Endometrium (tissue), 2 donors: ENCODE measurements at regions not wholly inside any gene's neighbourhood (a gene's known extent, or its start where the extent isn't known, plus 50 kb on each side); places are given as distances from the start of the nearest gene placed in this dataset.
A peak's percentile ranks its signal among the peaks of the same experiment; 100 is the strongest.

ENCODE experiments used
- FAIRE-seq: peaks from 2 replicates; lab custom pipeline; 2012; peaks lifted over from hg19 to GRCh38; lab: Jason Lieb, UNC
- donor health status: control.
- donor health status: control.

- no peak for FAIRE-seq
These were observed 774.7 kb downstream of the MECOM start for GRCh38 chr3:168888781-168889180.

DNA sequence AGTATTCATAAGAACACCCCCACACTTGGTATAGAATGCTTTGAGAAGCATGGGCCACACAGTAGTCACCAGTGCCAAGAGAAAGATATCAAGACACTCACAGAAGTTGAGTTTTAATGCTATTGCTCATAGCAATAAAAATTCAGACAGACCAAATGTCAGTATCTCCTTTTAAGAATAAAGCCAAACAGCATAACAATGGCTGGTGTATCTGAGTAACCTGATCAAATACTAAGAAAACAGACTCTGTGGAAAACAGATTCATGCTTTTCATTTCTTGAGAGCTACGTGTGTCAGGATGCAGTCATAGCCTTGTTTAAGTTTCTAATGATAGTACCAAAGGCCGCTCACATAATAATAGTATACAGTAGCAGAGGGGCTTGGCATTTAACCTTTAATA, 778.5 kb downstream of the MECOM start:
- FAIRE-seq, result no peak

DNA sequence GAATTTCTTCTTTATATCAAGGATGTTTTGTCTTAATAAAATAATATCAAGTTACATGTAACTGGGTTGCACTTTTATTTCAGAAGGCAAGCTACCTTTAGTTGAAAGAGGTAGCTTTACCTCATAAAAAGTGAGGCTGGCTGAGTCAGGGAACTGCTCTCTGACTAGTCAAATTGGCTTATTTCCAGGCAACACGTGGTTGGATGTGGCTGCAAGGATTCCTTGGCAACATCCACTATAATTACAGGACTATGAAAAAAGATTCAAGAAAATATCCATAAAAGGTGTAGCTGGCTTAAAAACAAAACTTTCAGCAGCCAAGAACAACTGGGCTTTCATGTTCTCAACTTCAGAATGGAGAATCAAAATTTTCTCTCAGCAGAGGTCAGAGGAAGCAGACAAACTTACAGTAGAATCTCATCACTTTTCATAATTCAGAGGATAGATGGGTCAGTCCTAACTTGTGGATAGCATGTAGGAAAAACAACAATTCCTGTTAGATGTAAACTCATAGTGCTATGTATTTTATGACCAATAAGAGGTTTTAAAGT, 779.1 kb downstream of the MECOM start:
- peak; percentile 89 for FAIRE-seq

DNA sequence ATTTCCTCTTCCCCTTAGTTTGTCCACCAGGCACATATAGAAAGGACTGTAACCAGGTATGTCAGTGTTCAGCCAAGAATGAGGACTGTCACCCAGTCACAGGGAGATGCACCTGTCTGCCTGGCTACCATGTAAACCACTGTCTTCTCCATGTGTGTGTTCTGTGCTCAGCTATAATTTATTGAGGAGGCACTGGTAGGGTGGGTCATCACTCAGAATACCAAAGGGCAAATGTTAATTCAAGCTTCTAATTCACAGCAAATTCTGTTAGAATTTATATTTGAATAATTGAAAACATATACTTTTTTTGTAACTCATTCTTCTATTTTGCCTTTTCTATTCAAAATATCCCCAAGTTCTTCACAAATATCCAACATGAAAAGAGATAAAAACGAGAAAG, 780.4 kb downstream of the MECOM start:
- FAIRE-seq, result no peak

- FAIRE-seq, result no peak
These were observed 781.7 kb downstream of the MECOM start for GRCh38 chr3:168881804-168882203.

DNA sequence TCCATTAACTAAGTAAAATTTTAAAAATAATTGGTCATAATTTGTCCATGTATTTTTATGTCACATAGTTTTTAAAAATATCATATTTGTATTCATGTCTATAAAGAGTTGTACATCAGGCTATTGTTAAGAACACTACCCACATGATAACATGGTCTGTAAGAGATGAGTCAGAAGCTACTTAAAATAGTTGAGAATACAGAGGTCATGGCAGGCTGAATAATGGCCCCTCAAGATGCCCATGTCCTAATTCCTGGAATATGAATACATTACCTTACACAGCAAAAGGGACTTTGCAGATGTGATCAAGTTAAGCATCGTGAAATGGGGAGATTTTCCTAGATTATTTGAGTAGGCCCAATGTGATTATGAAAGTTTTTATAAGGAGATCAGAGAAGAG, 782.9 kb upstream of the GOLIM4 start:
- no peak for FAIRE-seq

DNA sequence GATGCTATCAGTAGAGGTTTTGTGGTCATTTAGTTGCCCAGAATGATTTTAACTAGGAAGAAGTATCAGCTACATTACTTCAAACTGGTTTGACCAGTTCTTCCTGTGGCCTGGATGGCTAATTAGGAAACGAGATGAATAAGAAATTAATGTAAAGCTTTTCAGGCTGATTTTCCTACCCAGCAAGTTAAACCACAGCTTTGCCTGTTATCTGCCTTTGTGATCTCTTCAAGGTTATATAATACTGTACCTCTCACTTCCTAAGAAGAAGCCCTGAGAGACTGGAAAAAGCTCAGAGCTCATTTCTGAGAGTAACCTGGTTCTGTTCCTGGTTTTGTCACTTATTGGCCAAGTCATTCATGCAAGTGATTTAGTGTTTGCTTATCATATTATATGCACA, 782.2 kb upstream of the GOLIM4 start:
- no peak for FAIRE-seq

DNA sequence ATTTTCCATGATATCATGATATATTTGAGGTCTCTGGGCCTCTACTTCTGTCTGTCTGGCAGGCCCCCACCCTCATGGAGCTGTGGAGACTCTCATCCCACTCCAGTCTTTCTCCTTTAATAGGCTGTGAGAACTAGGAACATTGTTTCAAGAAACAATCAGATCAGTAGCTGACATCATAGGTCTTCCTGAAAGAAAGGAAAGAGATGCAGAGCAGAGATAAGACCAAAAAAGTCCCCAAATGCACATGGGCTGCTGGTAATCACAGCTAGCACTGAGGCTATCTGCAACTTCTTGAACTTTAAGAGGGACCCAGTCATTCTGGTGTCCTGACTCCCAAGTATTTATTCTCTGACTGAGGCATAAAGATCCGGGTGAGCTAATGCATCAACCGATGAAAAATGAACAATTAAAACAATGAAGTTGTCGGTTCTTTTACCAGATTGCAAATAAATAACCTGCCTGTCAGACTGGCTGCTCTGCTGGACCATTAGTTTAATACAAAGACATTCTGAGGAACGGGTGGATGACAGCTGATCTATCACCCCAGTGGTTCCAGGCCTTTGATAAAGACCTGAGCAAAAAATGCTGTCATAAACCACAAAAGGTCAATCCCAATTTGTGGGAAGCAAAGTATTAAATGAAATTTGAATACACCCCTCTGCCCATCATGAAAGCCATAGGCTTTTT, 780.8 kb upstream of the GOLIM4 start:
- no peak for FAIRE-seq

GRCh38 chr3:168872826-168873225, 777.1 kb upstream of the GOLIM4 start:
- FAIRE-seq, result no peak

DNA sequence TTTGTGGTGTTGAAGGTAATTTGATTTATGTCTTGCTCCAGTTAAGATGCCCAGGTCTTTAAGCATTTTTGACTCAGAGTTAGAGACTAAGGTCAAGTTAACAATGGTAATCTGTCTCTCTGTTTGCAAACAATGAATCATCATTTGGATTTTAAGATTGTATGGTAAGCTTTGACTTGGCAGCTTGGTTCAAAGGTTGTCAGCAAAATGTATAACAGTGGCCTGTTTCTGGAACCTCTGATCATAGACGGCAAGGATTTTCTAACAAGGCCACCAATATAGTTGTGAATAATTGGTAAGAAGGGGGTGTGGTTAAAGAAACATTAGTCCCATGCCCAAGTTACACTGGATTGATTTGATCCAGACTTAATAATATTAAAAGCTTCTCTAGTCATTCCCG, 775.2 kb upstream of the GOLIM4 start:
- FAIRE-seq, result no peak

DNA sequence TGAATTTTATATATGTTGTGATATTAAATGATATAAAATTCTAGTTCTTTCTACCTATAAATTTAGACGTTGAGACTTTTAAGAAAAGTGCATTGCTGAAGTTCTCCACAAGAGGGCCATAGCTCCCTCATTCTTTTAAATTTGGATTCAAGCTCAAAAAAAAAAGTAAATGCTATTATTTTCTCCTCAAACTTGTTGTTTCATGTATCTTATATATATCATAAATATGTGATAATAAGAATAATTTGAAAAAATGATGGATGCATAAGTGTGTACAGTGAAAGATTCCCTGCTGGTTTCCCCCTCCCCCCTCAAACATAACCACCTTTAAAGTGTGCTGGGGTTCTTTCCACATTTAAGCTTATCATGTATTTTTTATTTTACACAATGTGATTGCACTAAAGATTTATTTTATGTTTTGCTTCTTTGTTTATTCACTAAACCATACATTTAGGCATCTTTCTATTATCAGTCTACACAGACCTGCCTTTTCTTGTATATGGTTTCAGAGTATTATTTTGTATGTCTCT, 769.4 kb upstream of the GOLIM4 start:
- FAIRE-seq, result peak; percentile 94

GRCh38 chr3:168864107-168865021, 768.6 kb upstream of the GOLIM4 start:
- FAIRE-seq, result no peak

DNA sequence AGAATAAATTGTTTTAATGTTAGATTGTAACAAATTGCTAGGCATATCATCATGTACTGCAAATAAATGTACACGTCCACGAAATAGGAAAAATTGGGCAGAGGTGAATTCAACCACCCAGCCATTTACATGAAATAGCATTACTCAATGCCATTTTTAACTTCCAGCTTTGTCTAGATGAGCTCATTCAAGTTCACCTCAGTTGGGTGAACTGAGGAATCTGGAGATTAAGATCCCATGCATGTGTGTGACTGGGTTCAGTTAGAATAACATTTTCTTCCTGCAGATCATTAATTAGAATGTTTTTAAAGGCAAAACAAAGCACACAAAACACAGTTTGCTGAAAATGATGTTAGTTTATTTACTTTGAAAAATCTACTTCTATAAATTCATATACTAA, 767.8 kb upstream of the GOLIM4 start:
- no peak for FAIRE-seq

DNA sequence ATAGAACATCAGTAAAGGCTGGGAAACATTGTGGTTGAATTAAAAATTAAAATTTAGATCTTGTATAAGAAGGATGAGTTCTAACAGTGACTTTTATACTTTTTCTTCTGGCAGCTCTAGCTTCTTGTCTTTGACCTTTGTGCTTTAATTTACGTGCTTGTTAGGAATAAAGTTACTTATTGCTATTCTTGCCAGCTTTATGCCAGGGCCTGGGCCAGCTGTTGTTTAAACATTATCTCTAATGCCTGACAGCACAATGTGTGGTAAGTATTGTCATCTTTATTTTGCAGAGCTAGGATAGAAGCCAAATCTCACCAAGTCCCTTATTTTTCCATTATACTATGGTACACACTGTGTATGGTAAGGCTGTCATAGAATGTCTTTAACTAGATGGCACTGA, 766.7 kb upstream of the GOLIM4 start:
- FAIRE-seq, result no peak

GRCh38 chr3:168860592-168860991, 764.9 kb upstream of the GOLIM4 start:
- no peak for FAIRE-seq

- FAIRE-seq, result no peak
These were observed 764.3 kb upstream of the GOLIM4 start for GRCh38 chr3:168860028-168860427.

DNA sequence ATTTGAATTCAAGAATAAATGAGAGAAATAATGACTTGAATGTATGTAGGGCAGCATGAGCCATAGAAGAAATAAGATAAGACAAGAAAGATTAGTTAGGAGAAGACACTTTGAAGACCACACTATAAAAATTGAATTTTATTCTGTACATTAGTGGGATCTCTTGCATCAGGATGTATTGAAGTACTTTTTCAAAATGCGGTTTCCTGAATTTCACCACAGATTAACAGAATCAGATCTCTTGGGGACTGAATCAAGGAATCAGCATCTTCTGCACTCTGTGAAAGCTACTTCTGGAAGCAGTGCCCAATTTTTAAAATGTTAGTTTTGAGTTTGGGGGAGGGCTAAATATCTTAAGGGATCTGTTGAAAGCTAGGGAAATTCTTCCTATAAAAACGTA, 763.9 kb upstream of the GOLIM4 start:
- no peak for FAIRE-seq

- FAIRE-seq, result no peak
These were observed 763.4 kb upstream of the GOLIM4 start for GRCh38 chr3:168859143-168859542.

DNA sequence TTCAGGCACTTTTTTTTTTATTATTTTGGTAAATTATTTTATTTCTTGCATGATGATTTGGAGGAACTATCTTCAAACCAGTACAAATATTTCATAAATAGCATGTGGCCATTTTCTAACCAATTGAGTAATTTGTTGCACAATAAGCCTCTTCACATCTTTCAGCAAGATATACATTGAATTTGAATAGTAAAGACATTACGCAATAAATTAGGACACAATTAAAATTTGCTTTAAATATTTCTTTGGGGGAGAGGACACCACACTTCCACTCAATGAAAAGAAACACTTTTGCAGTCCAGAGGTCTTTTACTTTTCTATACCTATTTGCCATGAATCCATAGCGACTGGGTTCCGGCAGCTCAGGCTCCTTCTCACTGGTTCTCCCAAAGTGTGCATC, 762.6 kb upstream of the GOLIM4 start:
- FAIRE-seq, result no peak

DNA sequence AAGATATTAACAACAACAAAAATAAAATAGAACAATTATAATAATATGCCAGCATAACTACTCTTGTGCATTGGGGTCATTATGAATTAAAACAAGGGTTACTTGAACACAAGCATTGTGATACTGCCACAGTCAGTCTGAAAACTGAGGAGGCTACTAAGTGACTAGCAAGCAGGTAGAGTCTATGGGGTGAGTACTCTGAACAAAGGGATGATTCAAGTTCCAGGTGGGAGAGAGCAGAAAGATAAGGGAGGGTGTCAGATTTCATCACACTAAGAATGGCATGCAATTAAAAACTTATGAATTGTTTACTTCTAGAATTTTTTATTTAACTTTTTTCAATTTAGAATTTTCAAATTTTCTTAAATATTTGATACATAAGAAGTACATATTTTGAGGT, 754.4 kb upstream of the GOLIM4 start:
- no peak for FAIRE-seq

GRCh38 chr3:168847291-168847883, 751.7 kb upstream of the GOLIM4 start:
- peak; percentile 93 for FAIRE-seq

DNA sequence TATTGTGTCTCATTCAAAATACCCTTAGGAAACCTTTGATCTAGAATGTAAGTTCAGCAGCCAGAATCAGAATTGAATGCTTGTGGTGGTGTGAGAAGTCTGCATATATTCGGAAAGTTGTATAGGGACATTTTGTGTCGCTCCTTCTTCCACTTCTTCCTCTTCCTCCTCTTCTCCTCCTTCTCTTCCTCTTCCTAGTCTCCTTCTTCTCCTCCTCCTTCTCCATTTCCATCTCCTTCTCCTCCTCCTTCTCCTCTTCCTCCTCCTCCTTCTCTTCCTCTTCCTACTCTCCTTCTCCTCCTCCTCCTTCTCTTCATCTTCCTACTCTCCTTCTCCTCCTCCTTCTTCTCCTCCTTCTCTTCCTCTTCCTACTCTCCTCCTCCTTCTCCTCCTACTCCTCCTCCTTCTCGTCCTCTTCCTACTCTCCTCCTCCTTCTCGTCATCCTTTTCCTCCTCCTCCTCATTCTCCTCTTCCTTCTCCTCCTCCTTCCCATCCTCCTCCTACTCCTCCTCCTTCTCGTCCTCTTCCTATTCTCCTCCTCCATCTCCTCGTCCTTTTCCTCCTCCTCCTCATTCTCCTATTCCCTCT, 749.3 kb upstream of the GOLIM4 start:
- FAIRE-seq, result no peak
